HepG2 (cell line): ENCODE measurements at regions not wholly inside any gene's neighbourhood (a gene's known extent, or its start where the extent isn't known, plus 50 kb on each side); places are given as distances from the start of the nearest gene placed in this dataset.

Experiments used
- ATAC-seq: fragments of 200-7000 bp; cut with Tn5 transposase; 3 replicates; pipeline ENCODE4 v1.9.1; 2020; ENCODE audit warnings: mild to moderate bottlenecking, moderate library complexity
- BruUV-seq: library from RNA; stranded (reverse); fragments of 400-500 nt; replicated peaks from 2 replicates; lab custom pipeline; 2021; lab: Mats Ljungman, UMichigan
- CTCF ChIA-PET: fragments of 300-600 bp; formaldehyde crosslinking; extraction: SDS; loops from one replicate; lab custom pipeline; 2021; ENCODE audit warnings: low total read pairs, inconsistent platforms, low intra/inter-chr PET ratio; lab: Yijun Ruan, JAX
- POLR2A ChIA-PET: fragments of 350-600 bp; sonication (Branson Sonifier 250); formaldehyde crosslinking; loops from one replicate; lab custom pipeline; 2020; ENCODE audit warnings: antibody characterized with exemption, inconsistent platforms; lab: Yijun Ruan, JAX
- DNase-seq: peaks from one replicate; pipeline ENCODE4 v3.0.0-alpha.2; 2015; ENCODE audit warnings: low spot score
- FAIRE-seq: peaks from 3 replicates; lab custom pipeline; 2011; peaks lifted over from hg19 to GRCh38; lab: Jason Lieb, UNC
- H2AFZ ChIP-seq: one replicate; pipeline ENCODE4 v1.6.1; 2011; ENCODE audit warnings: low read length, inconsistent platforms
- H3K27ac ChIP-seq: fragments of 300-600 bp; 3 replicates; pipeline ENCODE4 v1.8.0; 2011; ENCODE audit warnings: mixed run types, mild to moderate bottlenecking, mixed read lengths, low read length, inconsistent platforms; ENCODE audit not compliant: insufficient read depth; ENCODE audit errors: extremely low read length
- H3K27me3 ChIP-seq, 2 experiments: fragments of 200-600 bp in 1 of 2; 2 replicates in 1 of 2; 3 replicates in 1 of 2; pipeline versions ENCODE4 v1.6.0 to v1.8.0; 2011; ENCODE audit warnings: low read length in 2 of 2, mild to moderate bottlenecking in 2 of 2, moderate library complexity in 2 of 2, inconsistent platforms in 1 of 2; ENCODE audit not compliant: insufficient read depth in 2 of 2, control insufficient read depth in 1 of 2
- H3K36me3 ChIP-seq, 2 experiments: fragments of 200-600 bp in 1 of 2; replicated peaks in 1 of 2; 2 replicates in 1 of 2; 3 replicates in 1 of 2; pipeline versions ENCODE4 v1.5.1 to v1.8.0; 2011; ENCODE audit warnings: low read length in 2 of 2, inconsistent platforms in 1 of 2; ENCODE audit not compliant: insufficient read depth in 2 of 2, control insufficient read depth in 1 of 2
- H3K4me1 ChIP-seq: 2 replicates; pipeline ENCODE4 v1.5.1; 2012; ENCODE audit warnings: low read length, inconsistent platforms; ENCODE audit not compliant: insufficient read depth
- H3K4me2 ChIP-seq: 2 replicates; pipeline ENCODE4 v1.6.0; 2011; ENCODE audit warnings: low read depth, low read length, inconsistent platforms
- H3K4me3 ChIP-seq, 3 experiments: fragments of 200-600 bp in 1 of 3; sonication (generic), shearing (Covaris generic) in 1 of 3; replicated peaks in 1 of 3; 2 replicates each; pipeline ENCODE4 v1.5.1; 2011 to 2016; ENCODE audit warnings: low read length in 3 of 3, inconsistent platforms in 2 of 3, low read depth in 2 of 3, mild to moderate bottlenecking in 2 of 3, control low read depth in 1 of 3, mixed read lengths in 1 of 3; ENCODE audit not compliant: insufficient read depth in 1 of 3
- H3K79me2 ChIP-seq: one replicate; pipeline ENCODE4 v1.6.1; 2011; ENCODE audit warnings: low read length, inconsistent platforms; ENCODE audit not compliant: insufficient read depth
- H3K9ac ChIP-seq: 2 replicates; pipeline ENCODE4 v1.6.0; 2011; ENCODE audit warnings: mild to moderate bottlenecking, low read depth, low read length, inconsistent platforms; ENCODE audit not compliant: insufficient read depth
- H3K9me3 ChIP-seq: 2 replicates; pipeline ENCODE4 v1.5.1; 2012; ENCODE audit warnings: mild to moderate bottlenecking, low read length
- H4K20me1 ChIP-seq: 2 replicates; pipeline ENCODE4 v1.6.0; 2011; ENCODE audit warnings: inconsistent platforms, mild to moderate bottlenecking, low read length, moderate library complexity; ENCODE audit not compliant: insufficient read depth
- AKAP8 ChIP-seq: sonication (generic); formaldehyde crosslinking; IDR thresholded peaks from 2 replicates; pipeline ENCODE4 v1.5.1; 2020; ENCODE audit warnings: mild to moderate bottlenecking, missing genetic modification reagents
- FOXK2 ChIP-seq: fragments of 450-650 bp; IDR thresholded peaks from 2 replicates; pipeline ENCODE4 v1.6.1; 2016
- FOXP1 ChIP-seq, 2 experiments: fragments of 450-650 bp in 1 of 2; IDR thresholded peaks; 2 replicates each; pipeline ENCODE4 v1.6.1; 2017 to 2018; ENCODE audit warnings: antibody characterized with exemption in 1 of 2
- HHEX ChIP-seq: IDR thresholded peaks from 2 replicates; pipeline ENCODE4 v1.6.1; 2016; ENCODE audit warnings: control low read depth
- HNF1A ChIP-seq, 2 experiments: sonication (generic) in 1 of 2; formaldehyde crosslinking in 1 of 2; IDR thresholded peaks; 2 replicates each; pipeline versions ENCODE4 v1.4.0 to v1.6.1; 2016 to 2020; ENCODE audit warnings: borderline replicate concordance in 1 of 2, low read depth in 1 of 2, mild to moderate bottlenecking in 1 of 2, missing genetic modification reagents in 1 of 2
- HOXD1 ChIP-seq: sonication (generic); formaldehyde crosslinking; IDR thresholded peaks from 2 replicates; pipeline ENCODE4 v1.5.0; 2020; ENCODE audit warnings: missing genetic modification reagents
- JUND ChIP-seq: sonication (generic); formaldehyde crosslinking; IDR thresholded peaks from 2 replicates; pipeline ENCODE4 v1.8.0; 2022; ENCODE audit warnings: mild to moderate bottlenecking, missing genetic modification reagents
- KLF15 ChIP-seq: sonication (generic); formaldehyde crosslinking; IDR thresholded peaks from 2 replicates; pipeline ENCODE4 v1.8.1; 2023; ENCODE audit warnings: borderline replicate concordance, mild to moderate bottlenecking, inconsistent platforms, missing genetic modification reagents, mixed read lengths
- KMT2B ChIP-seq: IDR thresholded peaks from 2 replicates; pipeline ENCODE4 v1.6.1; 2016; ENCODE audit warnings: missing genetic modification reagents, missing compliant biosample characterization
- MIER2 ChIP-seq: IDR thresholded peaks from 2 replicates; pipeline ENCODE4 v1.6.1; 2016; ENCODE audit warnings: missing biosample characterization, missing genetic modification reagents
- POLR2AphosphoS5 ChIP-seq: IDR thresholded peaks from 2 replicates; pipeline ENCODE4 v1.6.1; 2012; ENCODE audit warnings: low read depth, low read length
- ZFP36L1 ChIP-seq: sonication (generic); formaldehyde crosslinking; IDR thresholded peaks from 2 replicates; pipeline ENCODE4 v1.8.0; 2022; ENCODE audit warnings: mild to moderate bottlenecking, missing genetic modification reagents, moderate library complexity
- ZNF343 ChIP-seq: sonication (generic); formaldehyde crosslinking; IDR thresholded peaks from 2 replicates; pipeline ENCODE4 v1.4.0; 2020; ENCODE audit warnings: mild to moderate bottlenecking, missing genetic modification reagents
- ZNF580 ChIP-seq: IDR thresholded peaks from 2 replicates; pipeline ENCODE4 v1.6.1; 2016; ENCODE audit warnings: low read depth, borderline replicate concordance
- ZNF883 ChIP-seq: sonication (generic); formaldehyde crosslinking; IDR thresholded peaks from 2 replicates; pipeline ENCODE4 v1.5.1; 2020; ENCODE audit warnings: mild to moderate bottlenecking, missing genetic modification reagents; ENCODE audit errors: not compliant biosample characterization
- WGBS: methylation state at CpG from one replicate; pipeline ENCODE4 v1.1.6; 2017; ENCODE audit warnings: low lambda C conversion rate; 5-methylcytosine and 5-hydroxymethylcytosine counted together
- in situ Hi-C: cut with HindIII; loops from 2 replicates; pipeline ENCODE4 v1.10.0; 2017; ENCODE audit warnings: low pct_unique_long_range_greater_than_20kb; ENCODE audit not compliant: extremely low pct_ligation_motif_present
- intact Hi-C: fragments of 100-400 bp; cut with micrococcal nuclease; formaldehyde crosslinking; loops from one replicate; pipeline ENCODE4 v1.10.0; 2022; ENCODE audit not compliant: unreplicated experiment
- TF ChIP-seq, protein P1 (sequence below): fragments of 450-650 bp; IDR thresholded peaks from 2 replicates; pipeline ENCODE4 v1.6.1; 2017

GRCh38 chr1:181981821-181982220, 79.7 kb downstream of the ZNF648 start:
- intact Hi-C loops (no loop called here), in situ Hi-C loops (no loop called here)
- POLR2A ChIA-PET: no interaction called here
- no peaks in the 10 kb centered on the region for H4K20me1 ChIP-seq
- H3K9me3 ChIP-seq: no peaks in the 10 kb centered on the region
- no peak overlapping the region for H3K27ac ChIP-seq
- WGBS: 30% methylated on average over 4 of the region's 4 CpGs
- no peak for TF ChIP-seq HOXD1
- no peak for TF ChIP-seq ZNF580 (CRISPR knock-in tag)
- TF ChIP-seq KLF15 (CRISPR knock-in tag): no peak
- no peak for TF ChIP-seq FOXK2
- TF ChIP-seq JUND: no peak
- no peak for TF ChIP-seq ZFP36L1 (CRISPR knock-in tag)
- TF ChIP-seq MIER2: no peak
- H3K79me2 ChIP-seq: no peaks in the 10 kb centered on the region
- H3K27me3 ChIP-seq: peaks cover 1 to 6% of the 10 kb centered on the region in 2 experiments; a peak in 2 of 5 replicates
- ATAC-seq: no peak
- BruUV-seq: no TSS peak
- FAIRE-seq: no peak
- CTCF ChIA-PET: no interaction called here
- H3K36me3 ChIP-seq: no peaks in the 10 kb centered on the region
- H3K9ac ChIP-seq: no peak overlapping the region
- no peak for DNase-seq
- no peak overlapping the region for H3K4me3 ChIP-seq
- H3K4me2 ChIP-seq: no peak overlapping the region
- no peaks in the 10 kb centered on the region for H3K4me1 ChIP-seq
- H2AFZ ChIP-seq: no peak overlapping the region

- H3K27ac ChIP-seq: no peak overlapping the region
- ATAC-seq (no peak), FAIRE-seq (no peak), DNase-seq (no peak)
- H3K79me2 ChIP-seq: no peaks in the 10 kb centered on the region
- no peaks in the 10 kb centered on the region for H3K9me3 ChIP-seq
- POLR2A ChIA-PET: no interaction called here
- H3K4me2 ChIP-seq: no peak overlapping the region
- no peak overlapping the region for H2AFZ ChIP-seq
- no peak overlapping the region for H3K9ac ChIP-seq
- no peaks in the 10 kb centered on the region for H3K36me3 ChIP-seq
- CTCF ChIA-PET: no interaction called here
- 0% methylated on average over 1 of the region's 1 CpG for WGBS
- in situ Hi-C loops: no loop called here
- intact Hi-C loops: no loop called here
- no peaks in the 10 kb centered on the region for H4K20me1 ChIP-seq
- H3K27me3 ChIP-seq: no peaks in the 10 kb centered on the region
- no TSS peak for BruUV-seq
- H3K4me1 ChIP-seq: no peaks in the 10 kb centered on the region
- H3K4me3 ChIP-seq: no peak overlapping the region
- TF ChIP-seq KMT2B (CRISPR knock-in tag) (no peak), ZNF883 (CRISPR knock-in tag) (no peak), ZNF343 (CRISPR knock-in tag) (no peak), AKAP8 (CRISPR knock-in tag) (no peak), HHEX (CRISPR knock-in tag) (no peak), FOXP1 (IDR thresholded peaks at IDR 0.05) (no peak), FOXP1 (CRISPR knock-in tag; IDR thresholded peaks at IDR 0.05) (no peak), HNF1A (IDR thresholded peaks at IDR 0.05; ENCODE audit: low read depth) (no peak), HNF1A (CRISPR knock-in tag; IDR thresholded peaks at IDR 0.05; ENCODE audit: borderline replicate concordance) (no peak), POLR2AphosphoS5 (no peak)
- TF ChIP-seq, protein P1, sequence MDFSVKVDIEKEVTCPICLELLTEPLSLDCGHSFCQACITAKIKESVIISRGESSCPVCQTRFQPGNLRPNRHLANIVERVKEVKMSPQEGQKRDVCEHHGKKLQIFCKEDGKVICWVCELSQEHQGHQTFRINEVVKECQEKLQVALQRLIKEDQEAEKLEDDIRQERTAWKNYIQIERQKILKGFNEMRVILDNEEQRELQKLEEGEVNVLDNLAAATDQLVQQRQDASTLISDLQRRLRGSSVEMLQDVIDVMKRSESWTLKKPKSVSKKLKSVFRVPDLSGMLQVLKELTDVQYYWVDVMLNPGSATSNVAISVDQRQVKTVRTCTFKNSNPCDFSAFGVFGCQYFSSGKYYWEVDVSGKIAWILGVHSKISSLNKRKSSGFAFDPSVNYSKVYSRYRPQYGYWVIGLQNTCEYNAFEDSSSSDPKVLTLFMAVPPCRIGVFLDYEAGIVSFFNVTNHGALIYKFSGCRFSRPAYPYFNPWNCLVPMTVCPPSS: no peak
Observed at GRCh38 chr1:181972256-181972655, 89.3 kb downstream of the ZNF648 start.
